HG03432 (cell line): ENCODE measurements at regions not wholly inside any gene's neighbourhood (a gene's known extent, or its start where the extent isn't known, plus 50 kb on each side); places are given as distances from the start of the nearest gene placed in this dataset.
A peak's percentile ranks its signal among the peaks of the same experiment; 100 is the strongest.
"Not testable (repeated sequence)": the region's sequence is repeated elsewhere in the genome, so short reads cannot be mapped to it uniquely, and the experiment has no call there.

ENCODE experiments used
- ATAC-seq: cut with Tn5 transposase; IDR thresholded peaks from one replicate; pipeline ENCODE4 v1.9.1; 2021; ENCODE audit warnings: mild to moderate bottlenecking, moderate library complexity; ENCODE audit not compliant: unreplicated experiment

DNA sequence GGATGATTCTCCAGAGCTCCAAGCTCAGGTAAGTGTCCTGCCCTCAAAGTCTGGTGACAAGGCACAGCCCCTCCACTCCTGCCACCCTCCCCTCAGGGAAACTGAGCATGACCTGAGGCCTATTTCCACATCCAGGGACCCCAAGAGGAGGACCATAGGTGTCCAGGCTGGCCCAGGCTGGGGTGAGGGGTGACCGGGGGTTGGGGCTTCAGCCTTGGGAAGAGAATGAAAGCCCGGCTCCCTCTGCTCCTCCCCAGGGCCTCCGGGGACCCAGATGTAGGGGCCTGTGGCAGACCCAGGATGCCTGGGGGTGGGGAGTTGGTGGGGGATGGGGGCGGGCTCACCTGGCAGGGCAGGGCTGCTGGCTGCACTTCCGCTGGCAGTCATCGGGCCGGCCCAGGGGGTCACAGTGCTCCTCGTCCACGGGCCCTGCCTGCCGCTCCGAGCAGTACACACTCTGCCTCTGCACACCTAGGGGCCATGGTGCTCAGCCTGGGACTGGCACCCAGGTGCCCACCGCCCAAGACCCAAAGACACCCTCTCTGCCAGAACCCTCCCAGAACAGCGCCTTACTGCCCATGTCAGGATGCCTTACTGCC lies 116.5 kb upstream of the AKAP13 start:
- ATAC-seq: not testable (repeated sequence)

- ATAC-seq: not testable (repeated sequence)
These were observed 115.7 kb upstream of the AKAP13 start for GRCh38 chr15:85264614-85265190.

DNA sequence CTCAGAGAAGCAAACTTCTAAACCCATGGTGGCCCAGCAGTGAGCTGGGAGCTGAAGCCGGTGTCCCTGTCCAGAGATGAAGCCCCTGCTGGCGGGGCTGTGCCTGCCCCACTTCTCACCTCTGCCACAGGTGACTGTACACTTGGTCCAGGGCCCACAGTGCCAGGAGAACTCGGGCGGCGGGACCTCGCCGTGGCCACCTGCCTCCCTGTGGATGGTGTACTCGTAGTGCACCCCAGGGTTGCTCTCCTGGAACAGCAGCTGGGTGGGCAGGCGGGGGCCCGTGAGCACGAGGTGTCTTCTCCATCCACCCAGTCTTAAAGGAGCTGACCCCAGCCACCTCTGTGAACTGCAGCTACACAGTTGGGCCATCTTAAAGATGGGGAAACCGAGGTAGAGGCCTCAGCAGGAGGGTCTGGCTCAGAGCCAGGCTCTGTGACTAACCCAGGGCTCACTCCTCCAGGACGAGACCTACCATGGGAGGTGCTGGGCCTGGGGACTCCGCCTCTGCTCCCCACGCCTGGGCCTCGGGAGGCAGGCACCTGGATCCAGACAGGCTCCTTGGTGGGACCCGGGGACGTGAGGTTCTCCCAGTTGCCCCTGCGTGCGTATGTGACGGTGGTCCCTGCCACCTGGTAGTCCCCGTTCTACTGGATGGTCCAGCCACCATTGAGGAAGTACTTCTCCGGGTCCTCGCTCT lies 113.1 kb upstream of the AKAP13 start:
- ATAC-seq: not testable (repeated sequence)

- ATAC-seq: no peak
These were observed 105.9 kb upstream of the AKAP13 start for GRCh38 chr15:85274315-85275050.

DNA sequence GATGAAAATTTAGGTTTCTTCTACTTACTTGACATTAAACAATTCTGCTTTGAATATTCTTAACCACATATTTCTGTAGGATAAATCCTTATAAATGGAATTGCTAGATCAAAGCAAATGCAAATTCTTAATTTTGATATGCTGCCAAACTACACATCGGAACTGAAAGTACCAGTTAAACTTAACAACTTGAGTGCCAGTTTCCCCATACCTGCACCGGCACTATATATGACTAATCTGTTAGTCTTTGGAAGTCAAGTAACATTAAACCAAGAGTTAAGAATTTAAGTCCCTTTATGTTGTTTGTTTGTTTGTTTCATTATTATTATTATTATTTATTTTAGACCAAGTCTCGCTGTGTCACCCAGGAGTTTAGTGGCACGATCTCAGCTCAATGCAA lies 103.9 kb upstream of the AKAP13 start:
- ATAC-seq: no peak

- ATAC-seq: no peak
These were observed 103.5 kb upstream of the AKAP13 start for GRCh38 chr15:85276921-85277320.

DNA sequence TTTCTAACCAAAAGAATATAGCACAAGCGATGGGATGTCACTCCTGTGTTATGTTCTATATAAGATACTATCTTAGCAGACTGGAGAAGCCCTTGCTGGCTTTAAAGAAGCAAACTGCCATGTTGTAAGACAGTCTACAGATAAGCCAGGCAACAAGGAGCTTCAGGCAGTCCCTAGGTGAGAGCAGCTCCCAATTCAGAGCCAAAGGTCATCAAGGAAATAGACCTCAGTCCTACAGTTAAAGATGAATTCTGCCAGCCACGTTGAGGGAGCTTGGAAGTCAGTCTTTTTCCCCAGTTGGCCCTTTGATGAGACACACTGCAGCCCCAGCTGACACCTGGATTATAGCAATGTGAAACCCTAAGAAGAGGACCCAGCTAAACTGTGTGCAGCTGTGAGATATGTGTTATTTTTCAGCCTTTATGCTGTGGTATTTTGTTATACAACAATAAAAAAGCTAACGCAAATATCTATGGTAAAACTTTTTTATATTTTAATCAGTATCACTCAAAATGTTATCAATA lies 102.5 kb upstream of the AKAP13 start:
- no peak for ATAC-seq

DNA sequence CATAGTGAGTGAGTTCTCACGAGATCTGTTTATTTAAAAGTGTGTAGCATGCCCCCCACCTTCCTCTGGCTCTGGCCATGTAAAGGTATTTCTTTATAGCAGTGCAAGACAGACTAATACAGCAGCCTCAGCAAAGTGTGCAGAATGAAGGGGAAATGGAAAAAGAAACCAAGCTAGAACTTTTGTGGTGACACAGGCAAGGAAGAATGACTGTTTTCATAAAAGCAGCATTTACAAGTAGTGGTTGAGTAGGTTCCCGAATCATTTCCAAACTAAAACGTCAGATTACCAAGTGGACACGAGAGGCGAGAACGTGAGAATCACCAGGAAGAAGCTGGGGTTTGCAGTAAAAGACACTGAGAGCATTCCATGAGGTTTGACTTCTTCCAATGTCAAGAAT lies 100.2 kb upstream of the AKAP13 start:
- peak; percentile 37 for ATAC-seq

DNA sequence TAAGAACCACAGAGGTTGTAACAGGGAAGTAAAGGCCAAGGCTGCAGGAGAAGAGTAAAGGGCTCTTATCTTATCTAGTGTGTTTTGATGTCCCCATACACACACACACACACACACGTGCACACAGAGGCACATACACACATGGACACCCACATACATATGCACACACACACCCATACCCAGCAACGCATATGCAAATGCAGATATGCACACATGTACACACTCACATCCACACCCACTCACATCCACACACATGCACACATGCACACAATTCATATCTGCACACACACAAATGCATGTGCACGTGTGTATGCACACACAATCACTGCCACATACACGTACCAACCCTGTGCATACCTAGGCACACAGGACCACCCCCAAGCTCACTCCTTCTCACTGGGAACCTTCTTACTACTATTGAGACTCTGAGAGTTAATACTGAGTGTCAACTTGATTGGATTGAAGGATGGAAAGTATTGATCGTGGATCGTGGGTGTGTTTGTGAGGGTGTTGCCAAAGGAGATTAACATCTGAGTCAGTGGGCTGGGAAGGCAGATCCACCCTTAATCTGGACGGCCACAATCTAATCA lies 99.0 kb upstream of the AKAP13 start:
- ATAC-seq: no peak

DNA sequence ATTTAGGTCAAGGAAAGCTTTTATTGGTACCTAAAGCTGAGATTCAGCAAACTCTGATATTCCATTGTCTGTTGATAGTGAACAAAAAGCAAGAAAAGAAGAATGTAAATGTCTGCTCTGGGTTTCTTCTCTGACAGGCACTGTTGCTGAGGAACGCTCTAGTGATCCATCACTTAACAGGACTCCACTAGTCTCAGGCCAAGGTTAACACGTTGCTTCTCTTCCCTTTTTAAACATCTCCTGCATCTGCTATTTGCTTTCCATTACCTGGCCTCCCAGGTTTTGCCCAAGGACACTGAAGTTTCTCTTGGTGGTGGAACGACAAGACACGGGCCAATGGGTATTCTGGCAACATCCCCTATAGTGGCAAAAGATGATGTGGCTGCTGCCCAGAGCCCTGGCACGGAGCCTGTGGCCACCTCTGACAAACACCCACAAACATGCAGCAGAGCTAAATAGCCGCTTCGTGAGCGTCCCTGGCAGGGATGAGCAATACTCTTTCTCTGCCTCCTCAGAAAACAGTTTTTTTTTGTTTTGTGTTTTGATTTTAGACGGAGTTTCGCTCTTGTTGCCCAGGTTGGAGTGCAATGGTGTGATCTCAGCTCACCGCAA lies 97.8 kb upstream of the AKAP13 start:
- no peak for ATAC-seq

DNA sequence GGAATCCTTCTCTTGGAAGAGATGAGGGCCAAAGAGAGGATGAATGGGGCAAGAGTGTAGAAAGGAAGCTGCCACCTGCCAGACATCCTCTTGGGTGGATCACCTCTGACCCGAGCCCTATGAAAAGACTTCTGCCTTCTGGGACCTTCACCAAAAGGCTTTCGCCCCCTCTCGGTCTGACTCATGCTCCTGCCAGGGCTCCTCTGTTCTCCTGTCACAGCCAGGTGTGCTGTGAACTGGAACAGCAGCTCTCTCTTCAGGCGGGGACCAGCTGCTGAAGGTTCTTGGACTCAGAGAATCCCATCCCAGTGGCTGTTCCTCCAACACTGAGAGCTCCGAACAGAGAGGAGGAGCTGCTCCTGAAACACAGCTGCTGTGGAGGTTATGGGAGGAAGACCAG lies 96.6 kb upstream of the AKAP13 start:
- peak; percentile 89 for ATAC-seq

DNA sequence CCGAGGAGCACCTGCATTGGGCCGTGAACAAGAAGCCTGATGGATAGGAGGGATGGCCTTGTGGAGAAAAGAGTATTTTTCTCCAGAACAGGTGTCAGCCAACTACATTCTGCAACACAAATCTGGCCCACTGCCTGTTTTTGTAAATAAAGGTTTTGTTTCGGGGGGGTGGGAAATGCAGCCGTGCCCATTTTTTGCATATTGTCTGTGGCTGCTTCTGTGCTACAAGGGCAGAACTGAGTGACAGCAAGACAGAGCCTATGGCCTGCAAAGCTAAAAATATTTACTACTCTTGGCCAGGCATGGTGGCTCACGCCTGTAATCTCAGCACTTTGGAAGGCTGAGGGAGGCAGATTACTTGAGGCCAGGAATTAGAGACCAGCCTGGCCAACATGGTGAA lies 95.9 kb upstream of the AKAP13 start:
- peak; percentile 76 for ATAC-seq

DNA sequence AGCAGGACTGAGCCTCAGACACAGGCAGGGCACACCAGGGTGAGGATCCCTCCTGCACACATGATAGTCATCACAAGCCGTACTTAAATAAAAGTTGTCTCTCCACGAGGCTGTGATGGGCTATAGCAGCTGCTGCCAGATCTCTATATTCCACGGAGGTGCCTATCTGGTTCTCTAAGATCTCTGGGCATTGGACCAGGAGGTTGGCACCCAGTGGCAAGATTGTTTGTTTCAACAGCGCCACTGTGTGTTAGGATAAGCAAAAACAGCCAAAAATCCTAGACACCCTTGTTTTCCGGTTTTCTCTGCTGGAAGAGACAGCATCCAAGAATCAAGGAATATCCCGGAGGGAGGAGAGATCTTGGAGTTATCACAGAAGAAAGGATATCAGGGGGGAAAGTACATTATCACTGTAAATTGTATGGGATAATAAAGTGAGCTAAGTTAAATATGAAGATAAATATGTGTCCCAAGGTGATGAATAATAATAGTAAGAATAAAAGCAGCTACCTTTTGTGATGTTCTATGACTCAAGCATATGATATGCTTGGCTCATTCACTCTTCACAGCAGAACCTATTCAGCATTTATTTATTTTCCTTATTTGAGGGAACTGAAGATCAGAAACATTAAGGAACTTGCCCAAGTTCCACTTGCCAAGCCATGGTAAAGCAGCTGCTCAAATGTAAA lies 90.6 kb upstream of the AKAP13 start:
- no peak for ATAC-seq

- ATAC-seq: not testable (repeated sequence)
These were observed 87.8 kb upstream of the AKAP13 start for GRCh38 chr15:85292583-85292982.

- peak; percentile 96 for ATAC-seq
These were observed 83.6 kb upstream of the AKAP13 start for GRCh38 chr15:85296615-85297402.

DNA sequence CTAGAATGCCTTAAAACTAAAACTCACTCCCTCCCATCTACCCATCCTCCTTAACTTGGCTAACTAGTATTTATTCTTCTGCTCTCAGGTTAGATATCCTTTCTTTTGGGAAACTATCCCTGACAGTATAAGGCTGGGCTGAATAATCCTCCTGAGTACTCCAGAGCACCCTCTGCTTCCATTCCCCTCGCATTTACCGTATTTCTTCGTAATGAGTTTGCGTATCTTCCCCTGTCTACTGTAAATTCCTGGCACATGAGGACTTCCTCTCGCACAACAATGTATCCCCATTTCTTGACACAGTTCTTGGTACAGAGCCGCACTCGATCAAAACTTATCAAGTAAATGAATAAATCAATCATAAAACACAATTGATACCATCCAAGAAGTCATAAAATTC lies 82.9 kb upstream of the AKAP13 start:
- no peak for ATAC-seq

DNA sequence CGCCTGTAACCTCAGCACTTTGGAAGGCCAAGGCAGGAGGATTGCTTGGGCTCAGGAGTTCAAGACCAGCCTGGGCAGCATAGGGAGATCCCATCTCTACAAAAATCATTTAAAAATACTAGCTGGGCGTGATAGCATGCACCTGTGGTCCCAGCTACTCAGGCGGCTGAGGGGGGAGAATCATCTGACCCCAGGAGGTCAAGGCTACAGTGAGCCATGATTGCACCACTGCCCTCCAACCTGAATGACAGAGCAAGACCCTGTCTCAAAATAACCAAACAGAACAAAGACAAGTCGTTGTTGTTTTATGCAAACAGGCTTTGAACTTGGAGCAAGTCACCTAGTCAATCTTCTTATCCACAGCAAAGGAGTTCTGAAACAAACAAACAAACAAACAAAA lies 82.0 kb upstream of the AKAP13 start:
- no peak for ATAC-seq

DNA sequence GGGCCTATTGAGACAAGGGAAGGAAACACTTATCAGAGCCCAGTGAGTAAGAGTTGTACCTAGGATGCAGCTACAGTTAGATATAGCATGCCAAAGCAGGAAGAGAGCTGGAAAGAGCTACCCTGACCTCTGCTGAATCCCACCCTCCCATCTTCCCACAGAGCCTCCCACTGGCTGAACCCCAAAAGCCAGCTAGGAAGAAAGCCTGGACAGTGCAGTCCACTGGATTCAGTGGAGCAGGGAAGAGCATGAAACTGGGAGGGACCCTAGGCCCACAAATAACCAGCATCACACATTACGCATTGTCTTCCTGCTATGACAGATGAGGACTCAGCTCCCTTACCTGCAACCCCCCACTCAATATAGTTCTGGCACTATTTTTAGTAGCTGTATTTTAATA lies 81.5 kb upstream of the AKAP13 start:
- ATAC-seq: no peak

DNA sequence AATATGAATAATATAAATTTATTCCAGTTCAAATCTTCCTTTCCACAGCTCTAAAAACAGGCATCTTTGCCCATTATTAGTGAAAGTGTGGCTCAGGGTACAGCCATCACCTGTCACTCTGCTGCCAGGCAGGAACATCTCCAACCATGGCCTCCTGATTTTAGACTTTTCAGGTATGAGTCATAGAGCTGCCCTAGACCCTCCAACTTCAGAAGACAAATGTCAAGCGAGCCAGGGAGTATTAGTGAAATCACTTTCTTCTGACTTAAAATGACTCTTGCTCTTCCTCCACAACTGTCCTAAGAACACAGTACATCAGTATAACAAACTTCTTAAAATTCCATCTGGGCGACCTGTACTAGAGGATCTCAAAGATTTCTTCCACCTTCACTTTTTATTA lies 78.1 kb upstream of the AKAP13 start:
- no peak for ATAC-seq
